ENCODE measurements at regions not wholly inside any gene's neighbourhood (a gene's known extent, or its start where the extent isn't known, plus 50 kb on each side); places are given as distances from the start of the nearest gene placed in this dataset.

- no peak for TF ChIP-seq POLR2AphosphoS5 (IDR thresholded peaks at IDR 0.05; ENCODE audit: insufficient read depth, low read depth, low read length)
- TF ChIP-seq MAX (IDR thresholded peaks at IDR 0.05; ENCODE audit: insufficient read depth, insufficient read length), result no peak
These were observed 580.6 kb downstream of the LMO7 start for GRCh38 chr13:76216729-76217128.

All from endothelial cell of umbilical vein (primary cell).